ENCODE measurements at regions not wholly inside any gene's neighbourhood (a gene's known extent, or its start where the extent isn't known, plus 50 kb on each side); places are given as distances from the start of the nearest gene placed in this dataset.

DNA sequence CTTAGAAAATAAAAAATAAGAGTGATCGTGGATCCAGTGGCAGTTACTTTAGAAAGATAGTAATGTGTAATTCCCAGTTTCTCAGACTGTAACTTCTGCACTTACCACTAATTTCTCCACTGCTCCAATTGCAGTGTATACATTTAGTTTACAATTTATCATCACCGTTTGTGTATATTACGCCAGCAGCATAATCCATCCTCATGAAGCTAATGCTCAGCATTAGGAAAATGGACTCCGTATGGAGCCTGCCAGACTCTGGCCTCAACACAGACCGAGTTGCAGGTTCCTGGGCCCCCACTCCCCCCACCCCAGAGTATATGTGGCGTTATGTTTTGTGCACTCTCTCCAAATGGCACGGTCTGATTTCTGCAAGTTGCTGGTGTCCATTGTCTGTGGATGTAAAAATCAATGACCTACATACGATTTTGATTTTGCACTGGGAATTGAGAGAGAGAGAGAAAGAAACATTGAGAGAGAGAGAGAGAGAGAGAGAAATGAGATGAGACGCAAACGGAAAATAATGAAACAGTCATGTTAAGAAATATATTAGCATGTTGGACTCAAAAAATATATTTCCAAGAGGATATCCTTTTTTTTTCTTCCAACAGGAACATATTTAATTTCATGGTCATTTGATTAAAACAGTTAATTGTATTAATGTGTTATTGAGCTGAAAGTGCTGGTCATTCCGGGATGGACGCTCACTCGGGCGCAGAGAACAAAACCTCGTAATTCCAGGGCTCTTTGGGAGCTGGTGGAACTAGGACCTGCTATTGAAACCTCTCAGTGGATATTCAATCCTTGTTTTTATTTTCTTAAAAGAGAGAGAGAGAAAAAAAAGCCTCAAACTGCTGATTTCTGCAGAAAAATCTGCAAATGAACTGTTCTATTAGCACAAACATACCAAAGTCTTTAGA is 278.8 kb downstream of the TSHZ3 start:
- Histone ChIP-seq H2AFZ (no peak overlapping the region), H3K4me1 (ENCODE audit: insufficient read depth) (peaks cover 35% of the 10 kb centered on the region), H3K4me3 (no peak overlapping the region), H4K20me1 (replicated peaks; ENCODE audit: insufficient read depth) (no peaks in the 10 kb centered on the region), H3K4me2 (no peak overlapping the region), H3F3A (replicated peaks; ENCODE audit: low read depth) (no peaks in the 10 kb centered on the region), H3K36me3 (ENCODE audit: insufficient read depth) (no peaks in the 10 kb centered on the region), H3K79me2 (replicated peaks; ENCODE audit: insufficient read depth) (no peaks in the 10 kb centered on the region), H3K27me3 (ENCODE audit: insufficient read depth) (no peaks in the 10 kb centered on the region), H3K9me2 (ENCODE audit: insufficient read depth) (no peaks in the 10 kb centered on the region; the same call in 1 of the 2 replicates), H3K27ac (ENCODE audit: low read depth) (no peak overlapping the region)
- no peak for ATAC-seq
- no peak for DNase-seq (ENCODE audit: low spot score)
- Mint-ChIP-seq H3K27me3 (ENCODE audit: insufficient read depth, low read depth, poor library complexity) (peaks cover 2% of the 10 kb centered on the region), H3K27ac (no peak overlapping the region), H3K9me3 (no peaks in the 10 kb centered on the region; the same call in 1 of the 3 replicates), H3K36me3 (ENCODE audit: low read depth) (no peaks in the 10 kb centered on the region), H3K4me3 (no peak overlapping the region), H3K4me1 (peaks cover 42% of the 10 kb centered on the region)
- TF ChIP-seq, protein P1, sequence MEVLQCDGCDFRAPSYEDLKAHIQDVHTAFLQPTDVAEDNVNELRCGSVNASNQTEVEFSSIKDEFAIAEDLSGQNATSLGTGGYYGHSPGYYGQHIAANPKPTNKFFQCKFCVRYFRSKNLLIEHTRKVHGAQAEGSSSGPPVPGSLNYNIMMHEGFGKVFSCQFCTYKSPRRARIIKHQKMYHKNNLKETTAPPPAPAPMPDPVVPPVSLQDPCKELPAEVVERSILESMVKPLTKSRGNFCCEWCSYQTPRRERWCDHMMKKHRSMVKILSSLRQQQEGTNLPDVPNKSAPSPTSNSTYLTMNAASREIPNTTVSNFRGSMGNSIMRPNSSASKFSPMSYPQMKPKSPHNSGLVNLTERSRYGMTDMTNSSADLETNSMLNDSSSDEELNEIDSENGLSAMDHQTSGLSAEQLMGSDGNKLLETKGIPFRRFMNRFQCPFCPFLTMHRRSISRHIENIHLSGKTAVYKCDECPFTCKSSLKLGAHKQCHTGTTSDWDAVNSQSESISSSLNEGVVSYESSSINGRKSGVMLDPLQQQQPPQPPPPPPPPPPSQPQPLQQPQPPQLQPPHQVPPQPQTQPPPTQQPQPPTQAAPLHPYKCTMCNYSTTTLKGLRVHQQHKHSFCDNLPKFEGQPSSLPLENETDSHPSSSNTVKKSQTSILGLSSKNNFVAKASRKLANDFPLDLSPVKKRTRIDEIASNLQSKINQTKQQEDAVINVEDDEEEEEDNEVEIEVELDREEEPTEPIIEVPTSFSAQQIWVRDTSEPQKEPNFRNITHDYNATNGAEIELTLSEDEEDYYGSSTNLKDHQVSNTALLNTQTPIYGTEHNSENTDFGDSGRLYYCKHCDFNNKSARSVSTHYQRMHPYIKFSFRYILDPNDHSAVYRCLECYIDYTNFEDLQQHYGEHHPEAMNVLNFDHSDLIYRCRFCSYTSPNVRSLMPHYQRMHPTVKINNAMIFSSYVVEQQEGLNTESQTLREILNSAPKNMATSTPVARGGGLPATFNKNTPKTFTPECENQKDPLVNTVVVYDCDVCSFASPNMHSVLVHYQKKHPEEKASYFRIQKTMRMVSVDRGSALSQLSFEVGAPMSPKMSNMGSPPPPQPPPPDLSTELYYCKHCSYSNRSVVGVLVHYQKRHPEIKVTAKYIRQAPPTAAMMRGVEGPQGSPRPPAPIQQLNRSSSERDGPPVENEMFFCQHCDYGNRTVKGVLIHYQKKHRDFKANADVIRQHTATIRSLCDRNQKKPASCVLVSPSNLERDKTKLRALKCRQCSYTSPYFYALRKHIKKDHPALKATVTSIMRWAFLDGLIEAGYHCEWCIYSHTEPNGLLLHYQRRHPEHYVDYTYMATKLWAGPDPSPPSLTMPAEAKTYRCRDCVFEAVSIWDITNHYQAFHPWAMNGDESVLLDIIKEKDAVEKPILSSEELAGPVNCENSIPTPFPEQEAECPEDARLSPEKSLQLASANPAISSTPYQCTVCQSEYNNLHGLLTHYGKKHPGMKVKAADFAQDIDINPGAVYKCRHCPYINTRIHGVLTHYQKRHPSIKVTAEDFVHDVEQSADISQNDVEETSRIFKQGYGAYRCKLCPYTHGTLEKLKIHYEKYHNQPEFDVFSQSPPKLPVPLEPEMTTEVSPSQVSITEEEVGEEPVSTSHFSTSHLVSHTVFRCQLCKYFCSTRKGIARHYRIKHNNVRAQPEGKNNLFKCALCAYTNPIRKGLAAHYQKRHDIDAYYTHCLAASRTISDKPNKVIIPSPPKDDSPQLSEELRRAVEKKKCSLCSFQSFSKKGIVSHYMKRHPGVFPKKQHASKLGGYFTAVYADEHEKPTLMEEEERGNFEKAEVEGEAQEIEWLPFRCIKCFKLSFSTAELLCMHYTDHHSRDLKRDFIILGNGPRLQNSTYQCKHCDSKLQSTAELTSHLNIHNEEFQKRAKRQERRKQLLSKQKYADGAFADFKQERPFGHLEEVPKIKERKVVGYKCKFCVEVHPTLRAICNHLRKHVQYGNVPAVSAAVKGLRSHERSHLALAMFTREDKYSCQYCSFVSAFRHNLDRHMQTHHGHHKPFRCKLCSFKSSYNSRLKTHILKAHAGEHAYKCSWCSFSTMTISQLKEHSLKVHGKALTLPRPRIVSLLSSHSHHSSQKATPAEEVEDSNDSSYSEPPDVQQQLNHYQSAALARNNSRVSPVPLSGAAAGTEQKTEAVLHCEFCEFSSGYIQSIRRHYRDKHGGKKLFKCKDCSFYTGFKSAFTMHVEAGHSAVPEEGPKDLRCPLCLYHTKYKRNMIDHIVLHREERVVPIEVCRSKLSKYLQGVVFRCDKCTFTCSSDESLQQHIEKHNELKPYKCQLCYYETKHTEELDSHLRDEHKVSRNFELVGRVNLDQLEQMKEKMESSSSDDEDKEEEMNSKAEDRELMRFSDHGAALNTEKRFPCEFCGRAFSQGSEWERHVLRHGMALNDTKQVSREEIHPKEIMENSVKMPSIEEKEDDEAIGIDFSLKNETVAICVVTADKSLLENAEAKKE (CRISPR knock-in tag; IDR thresholded peaks at IDR 0.05), result no peak
- no peak for TF ChIP-seq ZNF114 (CRISPR knock-in tag; IDR thresholded peaks at IDR 0.05)
- TF ChIP-seq, protein P2, sequence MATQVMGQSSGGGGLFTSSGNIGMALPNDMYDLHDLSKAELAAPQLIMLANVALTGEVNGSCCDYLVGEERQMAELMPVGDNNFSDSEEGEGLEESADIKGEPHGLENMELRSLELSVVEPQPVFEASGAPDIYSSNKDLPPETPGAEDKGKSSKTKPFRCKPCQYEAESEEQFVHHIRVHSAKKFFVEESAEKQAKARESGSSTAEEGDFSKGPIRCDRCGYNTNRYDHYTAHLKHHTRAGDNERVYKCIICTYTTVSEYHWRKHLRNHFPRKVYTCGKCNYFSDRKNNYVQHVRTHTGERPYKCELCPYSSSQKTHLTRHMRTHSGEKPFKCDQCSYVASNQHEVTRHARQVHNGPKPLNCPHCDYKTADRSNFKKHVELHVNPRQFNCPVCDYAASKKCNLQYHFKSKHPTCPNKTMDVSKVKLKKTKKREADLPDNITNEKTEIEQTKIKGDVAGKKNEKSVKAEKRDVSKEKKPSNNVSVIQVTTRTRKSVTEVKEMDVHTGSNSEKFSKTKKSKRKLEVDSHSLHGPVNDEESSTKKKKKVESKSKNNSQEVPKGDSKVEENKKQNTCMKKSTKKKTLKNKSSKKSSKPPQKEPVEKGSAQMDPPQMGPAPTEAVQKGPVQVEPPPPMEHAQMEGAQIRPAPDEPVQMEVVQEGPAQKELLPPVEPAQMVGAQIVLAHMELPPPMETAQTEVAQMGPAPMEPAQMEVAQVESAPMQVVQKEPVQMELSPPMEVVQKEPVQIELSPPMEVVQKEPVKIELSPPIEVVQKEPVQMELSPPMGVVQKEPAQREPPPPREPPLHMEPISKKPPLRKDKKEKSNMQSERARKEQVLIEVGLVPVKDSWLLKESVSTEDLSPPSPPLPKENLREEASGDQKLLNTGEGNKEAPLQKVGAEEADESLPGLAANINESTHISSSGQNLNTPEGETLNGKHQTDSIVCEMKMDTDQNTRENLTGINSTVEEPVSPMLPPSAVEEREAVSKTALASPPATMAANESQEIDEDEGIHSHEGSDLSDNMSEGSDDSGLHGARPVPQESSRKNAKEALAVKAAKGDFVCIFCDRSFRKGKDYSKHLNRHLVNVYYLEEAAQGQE (IDR thresholded peaks at IDR 0.05; ENCODE audit: unreplicated experiment), result no peak
- TF ChIP-seq, protein P3, sequence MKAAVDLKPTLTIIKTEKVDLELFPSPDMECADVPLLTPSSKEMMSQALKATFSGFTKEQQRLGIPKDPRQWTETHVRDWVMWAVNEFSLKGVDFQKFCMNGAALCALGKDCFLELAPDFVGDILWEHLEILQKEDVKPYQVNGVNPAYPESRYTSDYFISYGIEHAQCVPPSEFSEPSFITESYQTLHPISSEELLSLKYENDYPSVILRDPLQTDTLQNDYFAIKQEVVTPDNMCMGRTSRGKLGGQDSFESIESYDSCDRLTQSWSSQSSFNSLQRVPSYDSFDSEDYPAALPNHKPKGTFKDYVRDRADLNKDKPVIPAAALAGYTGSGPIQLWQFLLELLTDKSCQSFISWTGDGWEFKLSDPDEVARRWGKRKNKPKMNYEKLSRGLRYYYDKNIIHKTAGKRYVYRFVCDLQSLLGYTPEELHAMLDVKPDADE (IDR thresholded peaks at IDR 0.05), result no peak
- TF ChIP-seq NANOG (IDR thresholded peaks at IDR 0.05; ENCODE audit: borderline replicate concordance), result no peak
- TF ChIP-seq EZH2 (IDR thresholded peaks at IDR 0.05; ENCODE audit: low read depth, unreplicated experiment), result no peak
- TF ChIP-seq CREB1 (CRISPR knock-in tag; IDR thresholded peaks at IDR 0.05; ENCODE audit: low read depth), result no peak
